ENCODE measurements at regions not wholly inside any gene's neighbourhood (a gene's known extent, or its start where the extent isn't known, plus 50 kb on each side); places are given as distances from the start of the nearest gene placed in this dataset.

DNA sequence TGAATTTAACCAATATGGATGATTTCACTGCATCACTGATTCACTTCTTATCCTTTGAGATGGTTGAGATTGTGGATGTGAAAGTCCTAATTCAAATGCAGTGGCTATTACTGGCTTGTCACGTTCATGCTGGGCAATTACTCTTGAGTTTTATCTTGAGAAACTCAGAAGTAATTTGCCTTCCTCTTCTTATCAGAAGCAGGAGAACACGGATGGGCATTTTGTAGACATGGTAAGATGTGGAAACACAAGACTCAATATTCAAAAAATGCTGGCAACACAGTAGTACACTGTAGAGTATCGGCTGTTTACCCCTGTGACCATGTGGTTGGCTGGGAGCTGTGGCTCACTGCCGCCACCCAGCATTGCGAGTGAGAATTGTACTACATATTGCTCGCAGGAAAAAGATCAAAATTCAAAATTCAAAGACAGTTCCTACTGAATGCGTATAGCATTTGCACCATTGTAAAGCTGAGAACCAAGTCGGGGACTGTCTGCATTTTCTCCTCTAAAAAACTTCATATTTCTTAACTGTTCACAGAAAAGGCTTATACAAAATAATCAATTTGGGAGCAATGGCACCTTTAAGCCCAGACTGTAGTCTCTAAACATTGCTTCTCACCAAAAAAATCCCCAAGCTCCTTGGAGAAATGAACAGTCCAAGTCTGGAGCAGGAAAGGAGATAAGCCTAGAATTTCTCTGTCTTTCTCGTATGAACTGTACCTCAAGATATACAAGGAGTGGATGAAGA is 61.9 kb upstream of the ELOVL5 start:
- TF ChIP-seq, protein P1, sequence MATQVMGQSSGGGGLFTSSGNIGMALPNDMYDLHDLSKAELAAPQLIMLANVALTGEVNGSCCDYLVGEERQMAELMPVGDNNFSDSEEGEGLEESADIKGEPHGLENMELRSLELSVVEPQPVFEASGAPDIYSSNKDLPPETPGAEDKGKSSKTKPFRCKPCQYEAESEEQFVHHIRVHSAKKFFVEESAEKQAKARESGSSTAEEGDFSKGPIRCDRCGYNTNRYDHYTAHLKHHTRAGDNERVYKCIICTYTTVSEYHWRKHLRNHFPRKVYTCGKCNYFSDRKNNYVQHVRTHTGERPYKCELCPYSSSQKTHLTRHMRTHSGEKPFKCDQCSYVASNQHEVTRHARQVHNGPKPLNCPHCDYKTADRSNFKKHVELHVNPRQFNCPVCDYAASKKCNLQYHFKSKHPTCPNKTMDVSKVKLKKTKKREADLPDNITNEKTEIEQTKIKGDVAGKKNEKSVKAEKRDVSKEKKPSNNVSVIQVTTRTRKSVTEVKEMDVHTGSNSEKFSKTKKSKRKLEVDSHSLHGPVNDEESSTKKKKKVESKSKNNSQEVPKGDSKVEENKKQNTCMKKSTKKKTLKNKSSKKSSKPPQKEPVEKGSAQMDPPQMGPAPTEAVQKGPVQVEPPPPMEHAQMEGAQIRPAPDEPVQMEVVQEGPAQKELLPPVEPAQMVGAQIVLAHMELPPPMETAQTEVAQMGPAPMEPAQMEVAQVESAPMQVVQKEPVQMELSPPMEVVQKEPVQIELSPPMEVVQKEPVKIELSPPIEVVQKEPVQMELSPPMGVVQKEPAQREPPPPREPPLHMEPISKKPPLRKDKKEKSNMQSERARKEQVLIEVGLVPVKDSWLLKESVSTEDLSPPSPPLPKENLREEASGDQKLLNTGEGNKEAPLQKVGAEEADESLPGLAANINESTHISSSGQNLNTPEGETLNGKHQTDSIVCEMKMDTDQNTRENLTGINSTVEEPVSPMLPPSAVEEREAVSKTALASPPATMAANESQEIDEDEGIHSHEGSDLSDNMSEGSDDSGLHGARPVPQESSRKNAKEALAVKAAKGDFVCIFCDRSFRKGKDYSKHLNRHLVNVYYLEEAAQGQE (IDR thresholded peaks at IDR 0.05; ENCODE audit: insufficient replicate concordance, low read depth) = no peak
- TF ChIP-seq, protein P2, sequence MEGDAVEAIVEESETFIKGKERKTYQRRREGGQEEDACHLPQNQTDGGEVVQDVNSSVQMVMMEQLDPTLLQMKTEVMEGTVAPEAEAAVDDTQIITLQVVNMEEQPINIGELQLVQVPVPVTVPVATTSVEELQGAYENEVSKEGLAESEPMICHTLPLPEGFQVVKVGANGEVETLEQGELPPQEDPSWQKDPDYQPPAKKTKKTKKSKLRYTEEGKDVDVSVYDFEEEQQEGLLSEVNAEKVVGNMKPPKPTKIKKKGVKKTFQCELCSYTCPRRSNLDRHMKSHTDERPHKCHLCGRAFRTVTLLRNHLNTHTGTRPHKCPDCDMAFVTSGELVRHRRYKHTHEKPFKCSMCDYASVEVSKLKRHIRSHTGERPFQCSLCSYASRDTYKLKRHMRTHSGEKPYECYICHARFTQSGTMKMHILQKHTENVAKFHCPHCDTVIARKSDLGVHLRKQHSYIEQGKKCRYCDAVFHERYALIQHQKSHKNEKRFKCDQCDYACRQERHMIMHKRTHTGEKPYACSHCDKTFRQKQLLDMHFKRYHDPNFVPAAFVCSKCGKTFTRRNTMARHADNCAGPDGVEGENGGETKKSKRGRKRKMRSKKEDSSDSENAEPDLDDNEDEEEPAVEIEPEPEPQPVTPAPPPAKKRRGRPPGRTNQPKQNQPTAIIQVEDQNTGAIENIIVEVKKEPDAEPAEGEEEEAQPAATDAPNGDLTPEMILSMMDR (IDR thresholded peaks at IDR 0.05; ENCODE audit: insufficient read depth, low read length) = peak; percentile 26
- no peak for TF ChIP-seq GABPA (IDR thresholded peaks at IDR 0.05; ENCODE audit: low read depth)
- no peak for TF ChIP-seq POLR2AphosphoS5 (IDR thresholded peaks at IDR 0.05; ENCODE audit: low read depth)
- no peak for TF ChIP-seq SPI1 (IDR thresholded peaks at IDR 0.05; ENCODE audit: borderline replicate concordance, low read depth)
